MM.1S (cell line): ENCODE measurements at regions not wholly inside any gene's neighbourhood (a gene's known extent, or its start where the extent isn't known, plus 50 kb on each side); places are given as distances from the start of the nearest gene placed in this dataset.

Source experiments
- DNase-seq: peaks from one replicate; pipeline ENCODE4 v3.0.0-alpha.2; 2015
- H2AFZ ChIP-seq: fragments of 300-600 bp; sonication (generic); 2 replicates; pipeline ENCODE4 v1.6.0; 2016; ENCODE audit warnings: antibody characterized with exemption, low read length
- H3F3A ChIP-seq: fragments of 300-600 bp; sonication (generic); 2 replicates; pipeline ENCODE4 v1.6.1; 2016; ENCODE audit warnings: mild to moderate bottlenecking, antibody characterized with exemption, low read length, moderate library complexity, mixed read lengths; ENCODE audit not compliant: insufficient read depth
- H3K27ac ChIP-seq: fragments of 300-600 bp; sonication (generic); 2 replicates; pipeline ENCODE4 v1.5.1; 2016; ENCODE audit warnings: mild to moderate bottlenecking, low read length
- H3K27me3 ChIP-seq: fragments of 300-600 bp; sonication (generic); replicated peaks from 2 replicates; pipeline ENCODE4 v1.6.0; 2016; ENCODE audit warnings: low read length; ENCODE audit not compliant: insufficient read depth
- H3K36me3 ChIP-seq: fragments of 300-600 bp; sonication (generic); replicated peaks from 2 replicates; pipeline ENCODE4 v1.6.1; 2016; ENCODE audit warnings: mild to moderate bottlenecking, low read length, mixed read lengths; ENCODE audit not compliant: insufficient read depth
- H3K4me1 ChIP-seq: fragments of 300-600 bp; sonication (generic); 2 replicates; pipeline ENCODE4 v1.6.1; 2016; ENCODE audit warnings: low read length, mixed read lengths
- H3K4me2 ChIP-seq: fragments of 300-600 bp; sonication (generic); 2 replicates; pipeline ENCODE4 v1.6.0; 2016; ENCODE audit warnings: low read depth, low read length
- H3K4me3 ChIP-seq: fragments of 300-600 bp; sonication (generic); 2 replicates; pipeline ENCODE4 v1.5.1; 2016; ENCODE audit warnings: low read length, mixed read lengths
- H3K79me2 ChIP-seq: fragments of 300-600 bp; sonication (generic); 2 replicates; pipeline ENCODE4 v1.6.1; 2016; ENCODE audit warnings: mixed run types, low read length, mixed read lengths
- H3K9ac ChIP-seq: fragments of 300-600 bp; sonication (generic); 2 replicates; pipeline ENCODE4 v1.6.1; 2016; ENCODE audit warnings: low read length, mixed read lengths
- H3K9me2 ChIP-seq: fragments of 300-600 bp; sonication (generic); replicated peaks from 2 replicates; pipeline ENCODE4 v1.6.1; 2016; ENCODE audit warnings: mild to moderate bottlenecking, low read length, mixed read lengths; ENCODE audit not compliant: insufficient read depth
- H3K9me3 ChIP-seq: fragments of 300-600 bp; sonication (generic); replicated peaks from 2 replicates; pipeline ENCODE4 v1.6.1; 2016; ENCODE audit warnings: mild to moderate bottlenecking, low read length, mixed read lengths; ENCODE audit not compliant: insufficient read depth
- H4K20me1 ChIP-seq: fragments of 300-600 bp; sonication (generic); 2 replicates; pipeline ENCODE4 v1.6.1; 2016; ENCODE audit warnings: mild to moderate bottlenecking, low read length, moderate library complexity, mixed read lengths; ENCODE audit not compliant: insufficient read depth
- CTCF ChIP-seq: fragments of 300-600 bp; sonication (generic); IDR thresholded peaks from 2 replicates; pipeline ENCODE4 v1.5.1; 2016; ENCODE audit warnings: antibody characterized with exemption, low read length, mixed read lengths
- EZH2 ChIP-seq: fragments of 300-600 bp; sonication (generic); optimal IDR thresholded peaks from 2 replicates; pipeline ENCODE3; 2017; ENCODE audit warnings: low read depth, mild to moderate bottlenecking, antibody characterized with exemption, low read length, mixed read lengths
- EZH2phosphoT487 ChIP-seq: fragments of 300-600 bp; sonication (generic); IDR thresholded peaks from 2 replicates; pipeline ENCODE4 v1.6.1; 2018; ENCODE audit warnings: antibody characterized with exemption, low read length

GRCh38 chr15:54917312-54917711 lies 279.4 kb downstream of the RSL24D1 start:
- no peaks in the 10 kb centered on the region for H3K9me2 ChIP-seq
- no peaks in the 10 kb centered on the region for H3K4me1 ChIP-seq
- H4K20me1 ChIP-seq: no peaks in the 10 kb centered on the region
- H3K4me3 ChIP-seq: no peak overlapping the region
- DNase-seq: no peak
- H3K9me3 ChIP-seq: no peaks in the 10 kb centered on the region
- no peaks in the 10 kb centered on the region for H3K27me3 ChIP-seq
- no peak overlapping the region for H3K9ac ChIP-seq
- no peaks in the 10 kb centered on the region for H3K36me3 ChIP-seq
- TF ChIP-seq EZH2 (no peak), EZH2phosphoT487 (no peak), CTCF (no peak)
- H3F3A ChIP-seq: no peaks in the 10 kb centered on the region
- no peaks in the 10 kb centered on the region for H3K79me2 ChIP-seq
- no peak overlapping the region for H2AFZ ChIP-seq
- no peak overlapping the region for H3K4me2 ChIP-seq
- H3K27ac ChIP-seq: no peak overlapping the region

GRCh38 chr15:54915380-54915779 lies 281.4 kb downstream of the RSL24D1 start:
- no peak for DNase-seq
- no peaks in the 10 kb centered on the region for H3K27me3 ChIP-seq
- no peak overlapping the region for H3K4me3 ChIP-seq
- no peak overlapping the region for H3K9ac ChIP-seq
- H2AFZ ChIP-seq: no peak overlapping the region
- no peaks in the 10 kb centered on the region for H3K36me3 ChIP-seq
- no peak overlapping the region for H3K27ac ChIP-seq
- no peaks in the 10 kb centered on the region for H3K9me3 ChIP-seq
- no peak overlapping the region for H3K4me2 ChIP-seq
- no peaks in the 10 kb centered on the region for H3F3A ChIP-seq
- H4K20me1 ChIP-seq: no peaks in the 10 kb centered on the region
- TF ChIP-seq EZH2phosphoT487 (no peak), CTCF (no peak), EZH2 (no peak)
- no peaks in the 10 kb centered on the region for H3K79me2 ChIP-seq
- H3K4me1 ChIP-seq: no peaks in the 10 kb centered on the region
- no peaks in the 10 kb centered on the region for H3K9me2 ChIP-seq

GRCh38 chr15:54884312-54884711 lies 312.4 kb downstream of the RSL24D1 start:
- DNase-seq: no peak
- 0 out of 2 replicates have a peak, but pooled peaks cover 2% of the 10 kb centered on the region for H3K9me2 ChIP-seq

More at GRCh38 chr15:54884312-54884711, 312.4 kb downstream of the RSL24D1 start:
- Histone ChIP-seq H3K36me3 (no peaks in the 10 kb centered on the region), H3F3A (no peaks in the 10 kb centered on the region), H3K9ac (no peak overlapping the region), H3K4me3 (no peak overlapping the region), H3K27ac (no peak overlapping the region), H3K27me3 (no peaks in the 10 kb centered on the region), H3K9me3 (no peaks in the 10 kb centered on the region), H2AFZ (no peak overlapping the region), H3K4me2 (no peak overlapping the region), H3K79me2 (no peaks in the 10 kb centered on the region), H3K4me1 (no peaks in the 10 kb centered on the region), H4K20me1 (no peaks in the 10 kb centered on the region)
- TF ChIP-seq EZH2: no peak
- no peak for TF ChIP-seq CTCF
- no peak for TF ChIP-seq EZH2phosphoT487
